HAP-1 (cell line): ENCODE measurements at regions not wholly inside any gene's neighbourhood (a gene's known extent, or its start where the extent isn't known, plus 50 kb on each side); places are given as distances from the start of the nearest gene placed in this dataset.

Source experiments
- DNase-seq, 2 experiments: peaks; one replicate each; pipeline ENCODE4 v3.0.0-alpha.2; 2016 to 2020; ENCODE audit warnings: low spot score in 2 of 2
- H3K27me3 ChIP-seq: fragments of 250-450 bp; sonication (Bioruptor Pico); 2 replicates; pipeline ENCODE4 v1.5.1; 2020; ENCODE audit warnings: low read depth, mild to moderate bottlenecking, moderate library complexity
- H3K36me3 ChIP-seq: fragments of 250-450 bp; sonication (Bioruptor Pico); replicated peaks from 2 replicates; pipeline ENCODE4 v1.5.1; 2020; ENCODE audit warnings: mild to moderate bottlenecking
- H3K4me1 ChIP-seq: fragments of 250-450 bp; sonication (Bioruptor Pico); 2 replicates; pipeline ENCODE4 v1.5.1; 2020; ENCODE audit warnings: mild to moderate bottlenecking
- H3K4me3 ChIP-seq: fragments of 250-450 bp; sonication (Bioruptor Pico); 2 replicates; pipeline ENCODE4 v1.5.1; 2020; ENCODE audit warnings: mild to moderate bottlenecking, moderate library complexity
- H3K9me3 ChIP-seq: fragments of 250-450 bp; sonication (Bioruptor Pico); 2 replicates; pipeline ENCODE4 v1.5.1; 2020; ENCODE audit warnings: mild to moderate bottlenecking, moderate library complexity
- in situ Hi-C: fragments of 300-500 bp; cut with MboI; formaldehyde crosslinking; loops from 3 replicates; pipeline ENCODE4 v1.14.3; 2020; ENCODE audit warnings: low sequenced_read_pairs, inconsistent platforms, mixed read lengths

DNA sequence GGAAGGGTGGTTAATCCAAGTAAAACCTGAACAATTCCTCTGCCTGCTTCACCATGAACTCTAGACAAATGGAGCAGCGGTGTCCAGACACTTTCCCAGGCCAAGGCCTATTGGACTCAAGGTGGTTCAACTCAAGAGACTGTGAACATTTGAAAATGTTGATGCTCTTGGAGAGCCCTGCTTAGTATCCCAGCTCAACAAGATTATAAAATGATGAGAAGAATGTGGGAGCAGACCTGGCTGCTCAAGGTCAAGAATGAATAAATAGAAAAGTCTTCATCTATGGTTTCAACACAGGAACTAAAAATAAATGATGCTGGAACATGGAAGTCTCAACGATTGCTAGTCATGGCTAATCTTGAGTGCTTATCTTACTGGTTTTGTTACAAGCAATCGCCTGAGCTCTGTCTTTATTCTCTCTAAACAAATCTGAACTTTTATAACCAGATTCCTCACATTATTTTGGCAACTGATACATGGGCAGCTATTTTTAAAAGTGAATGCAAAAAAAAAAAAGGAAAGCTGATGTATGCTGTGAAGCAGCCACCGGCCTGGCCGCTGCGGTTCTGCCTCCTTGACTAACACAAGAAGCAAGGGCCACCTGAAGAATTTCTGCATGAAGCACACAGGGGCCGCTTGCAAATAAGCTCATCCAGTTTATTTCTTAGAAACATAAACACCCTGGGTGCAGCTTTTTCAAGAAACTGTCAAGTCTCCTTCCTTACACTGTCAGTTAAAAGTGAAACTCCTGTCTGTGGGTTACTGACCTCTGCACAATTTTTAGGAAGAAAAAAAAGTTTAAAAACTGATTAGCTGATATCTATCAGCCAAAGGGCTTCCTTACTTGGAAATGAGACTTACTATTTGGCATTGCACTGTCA is 120.1 kb upstream of the ARHGEF3 start:
- no peak for DNase-seq
- Histone ChIP-seq H3K4me3 (no peak overlapping the region), H3K4me1 (no peaks in the 10 kb centered on the region), H3K9me3 (no peaks in the 10 kb centered on the region), H3K27me3 (no peaks in the 10 kb centered on the region), H3K36me3 (no peaks in the 10 kb centered on the region)
- in situ Hi-C loops, result no loop called here

DNA sequence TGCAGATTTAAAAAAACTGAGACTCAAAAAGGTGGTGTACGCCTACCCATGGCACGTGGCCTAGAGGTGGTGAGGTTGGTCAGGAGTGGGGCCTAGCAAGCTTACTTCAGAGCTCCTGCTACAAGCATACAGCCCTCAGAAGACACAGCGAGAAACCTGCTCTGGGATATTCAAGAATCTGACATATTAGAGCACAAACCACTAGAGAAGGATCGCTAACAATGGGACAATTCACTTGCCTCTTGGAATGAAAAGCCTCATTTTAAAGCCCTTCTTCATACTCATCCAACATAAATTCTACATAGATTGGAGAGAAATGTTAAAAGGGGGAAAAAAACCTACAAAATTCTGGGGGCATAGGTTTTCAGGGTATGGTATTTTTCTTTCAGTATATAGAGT is 118.0 kb upstream of the ARHGEF3 start:
- Histone ChIP-seq H3K9me3 (no peaks in the 10 kb centered on the region), H3K4me1 (no peaks in the 10 kb centered on the region), H3K4me3 (no peak overlapping the region), H3K27me3 (no peaks in the 10 kb centered on the region), H3K36me3 (no peaks in the 10 kb centered on the region)
- DNase-seq, result no peak
- in situ Hi-C loops, result no loop called here

DNA sequence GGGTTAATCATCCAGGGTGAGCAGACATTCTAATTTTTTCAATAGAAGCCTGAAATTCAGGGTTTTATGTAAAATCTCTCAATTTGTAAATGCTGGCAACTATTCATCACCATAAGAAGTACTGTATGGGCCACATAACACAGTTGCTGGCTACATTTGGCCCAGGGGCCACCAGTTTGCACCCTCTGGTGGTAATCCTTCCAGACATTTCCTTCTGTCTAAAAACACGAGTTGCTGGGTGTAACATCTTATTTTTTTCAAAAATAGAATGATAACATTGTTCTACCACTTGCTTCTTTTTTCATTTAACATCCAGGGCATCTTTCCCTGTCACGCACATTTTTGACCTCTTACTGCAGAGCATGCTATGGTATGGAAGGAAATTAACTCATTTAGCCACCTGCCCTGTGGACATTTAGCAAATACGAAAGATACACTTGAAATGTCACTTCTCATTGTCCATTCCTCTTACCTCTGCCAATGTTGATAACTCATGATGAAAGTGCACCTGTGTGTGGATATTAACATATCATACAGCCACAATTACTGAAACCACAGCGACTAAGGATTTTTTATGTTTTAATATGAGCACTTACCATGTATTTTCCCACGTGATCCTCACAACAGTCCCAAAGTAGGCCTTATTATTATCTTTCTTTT is 117.5 kb upstream of the ARHGEF3 start:
- no peak overlapping the region for H3K4me3 ChIP-seq
- H3K27me3 ChIP-seq, result no peaks in the 10 kb centered on the region
- H3K36me3 ChIP-seq, result no peaks in the 10 kb centered on the region
- no peak for DNase-seq
- H3K4me1 ChIP-seq, result no peaks in the 10 kb centered on the region
- no peaks in the 10 kb centered on the region for H3K9me3 ChIP-seq
- in situ Hi-C loops, result no loop called here

DNA sequence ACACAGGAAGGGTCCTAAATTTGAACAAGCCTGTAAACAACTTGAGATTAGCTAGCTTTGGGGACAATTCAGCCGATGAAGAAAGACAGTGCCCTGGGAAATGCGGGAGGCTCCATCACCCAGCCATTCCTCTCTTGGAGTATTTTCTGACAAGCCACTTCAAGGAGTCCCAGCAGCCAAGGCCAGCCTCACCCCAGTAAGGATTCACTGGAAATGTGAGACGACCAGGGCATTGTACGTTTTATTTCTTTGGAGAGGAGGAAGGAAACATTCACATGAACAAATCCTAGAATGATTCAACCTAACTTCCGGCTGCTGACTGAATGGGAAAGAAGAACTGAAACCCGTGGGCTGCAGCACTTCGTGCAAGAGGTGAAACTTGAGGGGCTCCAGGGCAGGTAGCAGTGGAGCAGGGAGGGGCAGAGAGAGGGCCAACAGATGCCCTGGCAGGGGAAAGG is 116.4 kb upstream of the ARHGEF3 start:
- no peak overlapping the region for H3K4me3 ChIP-seq
- no peaks in the 10 kb centered on the region for H3K4me1 ChIP-seq
- no peaks in the 10 kb centered on the region for H3K36me3 ChIP-seq
- H3K27me3 ChIP-seq, result no peaks in the 10 kb centered on the region
- DNase-seq, result no peak
- H3K9me3 ChIP-seq, result no peaks in the 10 kb centered on the region
- in situ Hi-C loops, result no loop called here

DNA sequence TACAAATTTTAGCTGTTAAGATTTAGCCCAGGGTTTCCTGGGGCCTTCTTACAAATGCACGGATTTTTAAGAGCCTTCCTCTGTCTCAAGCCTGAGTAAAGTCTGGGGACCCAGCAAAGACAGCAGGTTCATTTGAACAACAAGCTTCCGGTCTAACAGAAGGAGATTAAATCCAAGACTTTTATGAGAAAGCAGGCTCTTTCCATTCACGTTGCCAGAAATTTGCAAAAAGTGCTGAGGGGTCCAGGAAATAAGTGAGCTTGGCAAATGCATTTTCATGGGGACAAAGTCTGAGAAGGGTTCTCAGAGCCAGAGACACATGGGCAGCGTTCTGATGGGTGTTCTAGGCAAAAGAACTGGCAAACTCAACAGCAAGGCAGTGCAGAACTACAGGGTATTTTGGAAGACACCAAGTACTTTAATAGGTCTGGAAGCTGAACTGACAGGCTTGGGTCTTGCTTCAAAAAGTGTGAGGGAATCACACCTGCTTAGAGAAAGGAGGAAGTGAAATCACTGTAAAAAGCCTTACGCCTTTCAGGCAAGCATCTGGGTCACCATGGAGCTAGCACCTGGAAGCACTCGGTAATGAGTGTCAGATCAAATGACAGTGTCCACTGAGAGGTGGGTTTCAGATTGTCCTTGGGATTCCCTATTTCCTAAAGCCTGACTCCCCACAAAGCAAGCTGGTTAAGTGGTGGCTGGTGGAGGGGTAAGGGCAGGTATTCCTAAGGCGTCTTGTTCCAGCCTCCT is 115.8 kb upstream of the ARHGEF3 start:
- H3K9me3 ChIP-seq, result no peaks in the 10 kb centered on the region
- no peaks in the 10 kb centered on the region for H3K27me3 ChIP-seq
- in situ Hi-C loops, result no loop called here
- no peaks in the 10 kb centered on the region for H3K4me1 ChIP-seq
- no peak for DNase-seq
- H3K36me3 ChIP-seq, result no peaks in the 10 kb centered on the region
- H3K4me3 ChIP-seq, result no peak overlapping the region

DNA sequence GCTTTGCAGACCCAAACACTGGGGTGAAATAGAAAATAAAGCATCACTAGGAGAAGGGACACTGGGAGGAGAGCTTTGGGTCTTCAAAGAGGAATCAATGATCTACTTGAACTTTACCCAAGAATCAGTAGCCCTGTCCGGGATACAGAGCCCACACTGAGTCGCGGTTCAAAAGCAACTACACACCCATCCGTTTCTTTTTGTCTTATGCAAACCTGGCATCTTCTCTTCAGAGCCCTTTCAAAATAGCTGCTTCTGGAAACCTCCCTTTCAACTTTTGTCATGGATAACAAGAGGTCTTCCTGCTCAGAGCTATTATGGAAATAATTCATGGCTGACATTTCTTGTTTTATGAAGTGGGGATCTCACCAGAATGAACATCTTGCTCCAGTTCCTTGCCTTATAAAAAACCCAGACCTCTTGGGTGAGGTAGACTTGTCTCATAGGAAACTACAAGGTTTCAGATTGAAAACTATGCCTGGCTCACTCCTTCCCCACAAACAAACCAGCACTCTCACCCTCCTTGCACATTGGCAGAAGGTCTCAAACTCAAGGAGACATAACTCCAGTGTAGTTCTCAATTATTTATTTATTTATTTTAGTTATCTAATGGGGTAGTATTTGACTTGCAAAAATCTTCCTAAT is 115.1 kb upstream of the ARHGEF3 start:
- H3K36me3 ChIP-seq, result no peaks in the 10 kb centered on the region
- no peak overlapping the region for H3K4me3 ChIP-seq
- H3K4me1 ChIP-seq, result no peaks in the 10 kb centered on the region
- no peaks in the 10 kb centered on the region for H3K9me3 ChIP-seq
- DNase-seq, result no peak
- in situ Hi-C loops, result no loop called here
- H3K27me3 ChIP-seq, result no peaks in the 10 kb centered on the region

GRCh38 chr3:56915966-56916586 is 114.3 kb upstream of the ARHGEF3 start:
- Histone ChIP-seq H3K36me3 (no peaks in the 10 kb centered on the region), H3K4me3 (no peak overlapping the region), H3K27me3 (no peaks in the 10 kb centered on the region), H3K4me1 (no peaks in the 10 kb centered on the region), H3K9me3 (no peaks in the 10 kb centered on the region)
- DNase-seq, result no peak
- in situ Hi-C loops, result no loop called here

GRCh38 chr3:56914646-56915045 is 112.9 kb upstream of the ARHGEF3 start:
- in situ Hi-C loops, result no loop called here
- H3K4me1 ChIP-seq, result no peaks in the 10 kb centered on the region
- H3K27me3 ChIP-seq, result no peaks in the 10 kb centered on the region
- no peaks in the 10 kb centered on the region for H3K9me3 ChIP-seq
- DNase-seq, result no peak
- no peaks in the 10 kb centered on the region for H3K36me3 ChIP-seq
- H3K4me3 ChIP-seq, result no peak overlapping the region

GRCh38 chr3:56911363-56911762 is 109.6 kb upstream of the ARHGEF3 start:
- in situ Hi-C loops, result no loop called here
- no peak for DNase-seq
- Histone ChIP-seq H3K4me1 (no peaks in the 10 kb centered on the region), H3K4me3 (no peak overlapping the region), H3K27me3 (no peaks in the 10 kb centered on the region), H3K9me3 (no peaks in the 10 kb centered on the region), H3K36me3 (no peaks in the 10 kb centered on the region)

DNA sequence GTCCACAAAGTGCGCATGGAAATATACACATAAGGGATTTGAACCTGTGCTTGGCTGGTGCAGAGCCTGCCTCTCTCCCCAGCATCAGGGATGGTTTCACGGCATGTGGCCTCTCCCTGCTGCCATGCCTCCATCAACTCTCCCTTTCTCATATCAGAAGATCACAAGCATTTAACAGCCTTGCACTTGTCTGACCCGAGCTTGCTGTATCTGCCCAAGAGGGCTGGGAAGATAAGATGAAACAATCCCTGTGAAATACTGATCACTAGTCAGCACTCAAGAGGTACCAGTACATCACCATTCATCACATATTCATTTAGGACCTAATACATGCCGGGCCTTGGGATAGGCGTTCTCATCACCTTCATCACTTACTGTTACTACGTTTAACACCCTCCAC is 107.6 kb upstream of the ARHGEF3 start:
- H3K9me3 ChIP-seq, result no peaks in the 10 kb centered on the region
- H3K4me3 ChIP-seq, result no peak overlapping the region
- H3K27me3 ChIP-seq, result no peaks in the 10 kb centered on the region
- no peaks in the 10 kb centered on the region for H3K4me1 ChIP-seq
- no peaks in the 10 kb centered on the region for H3K36me3 ChIP-seq
- in situ Hi-C loops, result no loop called here
- no peak for DNase-seq

DNA sequence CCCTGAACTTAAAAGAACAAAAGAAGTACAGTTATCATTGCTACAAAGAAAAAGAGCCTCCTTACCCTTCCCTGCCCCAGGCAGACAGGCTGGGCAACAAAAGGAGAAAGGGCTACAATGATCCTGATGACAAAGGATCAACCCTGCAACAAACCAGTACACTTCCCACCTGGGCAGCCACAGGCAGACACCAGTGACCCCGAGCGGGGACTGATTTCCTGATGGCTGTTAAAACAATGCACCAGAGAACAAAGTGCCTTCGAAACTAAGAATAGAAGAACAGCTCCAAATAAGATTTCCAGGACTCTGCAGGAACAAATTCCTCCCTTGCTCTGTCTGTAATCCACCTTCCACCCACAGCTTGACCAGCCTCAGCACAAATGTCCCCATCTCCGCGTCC is 106.3 kb upstream of the ARHGEF3 start:
- H3K27me3 ChIP-seq, result no peaks in the 10 kb centered on the region
- in situ Hi-C loops, result no loop called here

GRCh38 chr3:56904552-56905215 is 102.9 kb upstream of the ARHGEF3 start:
- H3K4me3 ChIP-seq, result no peak overlapping the region
- in situ Hi-C loops, result no loop called here
- no peaks in the 10 kb centered on the region for H3K9me3 ChIP-seq
- DNase-seq, result no peak
- H3K27me3 ChIP-seq, result no peaks in the 10 kb centered on the region
- H3K4me1 ChIP-seq, result peaks cover 2% of the 10 kb centered on the region; the same call in 1 of the 2 replicates
- no peaks in the 10 kb centered on the region for H3K36me3 ChIP-seq

More for the DNA sequence above, 106.3 kb upstream of the ARHGEF3 start:
- H3K4me3 ChIP-seq, result no peak overlapping the region
- no peaks in the 10 kb centered on the region for H3K9me3 ChIP-seq
- DNase-seq, result no peak
- no peaks in the 10 kb centered on the region for H3K4me1 ChIP-seq
- no peaks in the 10 kb centered on the region for H3K36me3 ChIP-seq
